Stomach (tissue), 8 donors: ENCODE measurements at regions not wholly inside any gene's neighbourhood (a gene's known extent, or its start where the extent isn't known, plus 50 kb on each side); places are given as distances from the start of the nearest gene placed in this dataset.

Experiments
- DNase-seq, 2 donors: peaks; one replicate each; pipeline versions ENCODE4 v3.0.0 to v3.0.0-alpha.2; 2013 to 2019
- H3K27ac ChIP-seq, 5 donors: fragments of 200-600 bp in 4 of 5; sonication (generic) in 4 of 5; one replicate each; pipeline ENCODE4 v1.5.1; 2013 to 2019; ENCODE audit warnings: mild to moderate bottlenecking in 1 of 5, moderate library complexity in 1 of 5
- H3K27me3 ChIP-seq, 3 donors: fragments of 200-600 bp; sonication (generic); one replicate each; pipeline ENCODE4 v1.5.1; 2017 to 2019; ENCODE audit warnings: mixed run types in 1 of 3
- H3K36me3 ChIP-seq, 4 donors: fragments of 200-600 bp; sonication (generic); 1 replicate in 3 of 4; 2 replicates in 1 of 4; pipeline ENCODE4 v1.5.1; 2016 to 2019
- H3K4me1 ChIP-seq, 4 donors: fragments of 200-600 bp; sonication (generic); one replicate each; pipeline ENCODE4 v1.5.1; 2016 to 2019
- H3K4me3 ChIP-seq, 4 donors: fragments of 200-600 bp; sonication (generic) in 3 of 4; one replicate each; pipeline ENCODE4 v1.5.1; 2016 to 2019; ENCODE audit warnings: mild to moderate bottlenecking in 1 of 4
- H3K9me3 ChIP-seq, 4 donors: fragments of 200-600 bp; sonication (generic); one replicate each; pipeline ENCODE4 v1.5.1; 2016 to 2019
- CTCF ChIP-seq, 7 experiments: fragments of 450-650 bp in 4 of 7; fragments of 200-600 bp in 3 of 7; sonication (generic) in 3 of 7; IDR thresholded peaks; one replicate each; pipeline ENCODE4 v1.5.1; 2016 to 2019; ENCODE audit warnings: antibody characterized with exemption in 7 of 7, control low read depth in 2 of 7, mild to moderate bottlenecking in 1 of 7
- EP300 ChIP-seq: sonication (generic); formaldehyde crosslinking; IDR thresholded peaks from one replicate; pipeline ENCODE4 v1.6.1; 2017; ENCODE audit warnings: antibody characterized with exemption
- POLR2A ChIP-seq, 4 donors: fragments of 450-650 bp; IDR thresholded peaks; one replicate each; pipeline ENCODE4 v1.6.1; 2016; ENCODE audit warnings: antibody characterized with exemption in 4 of 4, control low read depth in 2 of 4, mild to moderate bottlenecking in 1 of 4, moderate library complexity in 1 of 4
- POLR2AphosphoS5 ChIP-seq, 3 donors: sonication (generic); formaldehyde crosslinking; IDR thresholded peaks; one replicate each; pipeline ENCODE4 v1.6.1; 2016; ENCODE audit warnings: antibody characterized with exemption in 3 of 3
- WGBS, 5 donors: extraction: QIAGEN DNeasy Blood & Tissue Kit in 3 of 5; methylation state at CpG; one replicate each; pipeline versions ENCODE4 v1.1.5 to v1.1.7; 2013 to 2018; 5-methylcytosine and 5-hydroxymethylcytosine counted together
- intact Hi-C: fragments of 100-400 bp; cut with DNase I; formaldehyde crosslinking; loops from one replicate; pipeline ENCODE4 v1.15.1; 2023; ENCODE audit warnings: low total_unique reads
- donor health status: healthy with polysubstance abuse.
- donor health status: Bipolar disorder and iron deficiency.
- donor health status: healthy.

GRCh38 chr12:115255962-115256361, 572.0 kb upstream of the TBX3 start:
- 76 to 86% (median 84%) methylated on average over 5 of the region's 5 CpGs for WGBS, 5 donors
- Histone ChIP-seq H3K4me3 (no peak overlapping the region), H3K36me3 (no peaks in the 10 kb centered on the region), H3K4me1 (peaks cover 0 to 6% (median 0%) of the 10 kb centered on the region in 4 donors), H3K27ac (no peak overlapping the region), H3K27me3 (no peaks in the 10 kb centered on the region), H3K9me3 (no peaks in the 10 kb centered on the region)
- intact Hi-C loops, result no loop called here
- DNase-seq, result no peak
- TF ChIP-seq POLR2A (IDR thresholded peaks at IDR 0.05), result no peak
- TF ChIP-seq EP300, result no peak
- no peak for TF ChIP-seq POLR2AphosphoS5 (IDR thresholded peaks at IDR 0.05)
- TF ChIP-seq CTCF (IDR thresholded peaks at IDR 0.05), result no peak

GRCh38 chr12:115255257-115255656, 571.3 kb upstream of the TBX3 start:
- DNase-seq, result no peak
- intact Hi-C loops, result no loop called here
- no peak overlapping the region for H3K27ac ChIP-seq
- no peak overlapping the region for H3K4me3 ChIP-seq
- no peaks in the 10 kb centered on the region for H3K9me3 ChIP-seq
- no peaks in the 10 kb centered on the region for H3K36me3 ChIP-seq
- no peaks in the 10 kb centered on the region for H3K27me3 ChIP-seq
- H3K4me1 ChIP-seq, result peaks cover 0 to 1% (median 0%) of the 10 kb centered on the region in 4 donors
- TF ChIP-seq POLR2A (IDR thresholded peaks at IDR 0.05) (no peak), CTCF (IDR thresholded peaks at IDR 0.05) (no peak), EP300 (no peak), POLR2AphosphoS5 (IDR thresholded peaks at IDR 0.05) (no peak)

- Histone ChIP-seq H3K9me3 (no peaks in the 10 kb centered on the region), H3K27me3 (no peaks in the 10 kb centered on the region), H3K4me3 (no peak overlapping the region), H3K27ac (no peak overlapping the region), H3K36me3 (no peaks in the 10 kb centered on the region), H3K4me1 (no peaks in the 10 kb centered on the region)
- no peak for DNase-seq
- intact Hi-C loops, result no loop called here
- TF ChIP-seq EP300 (no peak), POLR2AphosphoS5 (IDR thresholded peaks at IDR 0.05) (no peak), CTCF (IDR thresholded peaks at IDR 0.05) (no peak), POLR2A (IDR thresholded peaks at IDR 0.05) (no peak)
- 87 to 98% (median 94%) methylated on average over 3 of the region's 3 CpGs for WGBS, 5 donors
These were observed 569.1 kb upstream of the TBX3 start for GRCh38 chr12:115253049-115253448.

- TF ChIP-seq EP300, result no peak
- Histone ChIP-seq H3K36me3 (no peaks in the 10 kb centered on the region), H3K27ac (no peak overlapping the region), H3K4me1 (no peaks in the 10 kb centered on the region), H3K27me3 (no peaks in the 10 kb centered on the region), H3K9me3 (no peaks in the 10 kb centered on the region), H3K4me3 (no peak overlapping the region)
- 82 to 90% (median 86%) methylated on average over 6 of the region's 6 CpGs for WGBS, 5 donors
- no peak for DNase-seq
- intact Hi-C loops, result no loop called here
These were observed 567.8 kb upstream of the TBX3 start for GRCh38 chr12:115251727-115252126.

GRCh38 chr12:115249671-115250278, 565.8 kb upstream of the TBX3 start:
- WGBS, 5 donors, result 69 to 85% (median 76%) methylated on average over 3 of the region's 3 CpGs
- no peaks in the 10 kb centered on the region for H3K36me3 ChIP-seq
- no peaks in the 10 kb centered on the region for H3K4me1 ChIP-seq
- H3K4me3 ChIP-seq, result no peak overlapping the region
- no peak for TF ChIP-seq POLR2A (IDR thresholded peaks at IDR 0.05)
- no peak for TF ChIP-seq EP300
- TF ChIP-seq POLR2AphosphoS5 (IDR thresholded peaks at IDR 0.05), result no peak
- no peak for TF ChIP-seq CTCF (IDR thresholded peaks at IDR 0.05)
- no peak overlapping the region for H3K27ac ChIP-seq
- H3K27me3 ChIP-seq, result no peaks in the 10 kb centered on the region
- DNase-seq, result peak in 1 of 2 donors; percentile 57
- no peaks in the 10 kb centered on the region for H3K9me3 ChIP-seq
- intact Hi-C loops, result no loop called here
